Spinal cord (tissue), 9 donors: ENCODE measurements at regions not wholly inside any gene's neighbourhood (a gene's known extent, or its start where the extent isn't known, plus 50 kb on each side); places are given as distances from the start of the nearest gene placed in this dataset.

Source experiments
- DNase-seq, 6 donors: peaks; one replicate each; pipeline versions ENCODE4 v3.0.0 to v3.0.0-alpha.2; 2013 to 2015; ENCODE audit warnings: low spot score in 6 of 6, low read depth in 4 of 6
- H3K27ac ChIP-seq: one replicate; pipeline ENCODE4 v1.5.1; 2013; ENCODE audit warnings: low read depth, low read length, control low read depth
- H3K27me3 ChIP-seq: one replicate; pipeline ENCODE4 v1.6.1; 2013; ENCODE audit warnings: low read length; ENCODE audit not compliant: control insufficient read depth, insufficient read depth
- H3K36me3 ChIP-seq: one replicate; pipeline ENCODE4 v1.6.1; 2013; ENCODE audit warnings: low read length; ENCODE audit not compliant: control insufficient read depth, insufficient read depth
- H3K4me1 ChIP-seq: one replicate; pipeline ENCODE4 v1.6.1; 2013; ENCODE audit warnings: low read length; ENCODE audit not compliant: control insufficient read depth, insufficient read depth
- H3K4me3 ChIP-seq: one replicate; pipeline ENCODE4 v1.5.1; 2013; ENCODE audit warnings: low read depth, low read length, control low read depth
- H3K9me3 ChIP-seq: one replicate; pipeline ENCODE4 v1.6.1; 2013; ENCODE audit warnings: low read length; ENCODE audit not compliant: control insufficient read depth, insufficient read depth
- WGBS: methylation state at CpG from one replicate; pipeline ENCODE4 v1.1.5; 2013; ENCODE audit warnings: missing lambda C conversion rate; ENCODE audit not compliant: insufficient coverage; 5-methylcytosine and 5-hydroxymethylcytosine counted together
- donor health status: healthy.

DNA sequence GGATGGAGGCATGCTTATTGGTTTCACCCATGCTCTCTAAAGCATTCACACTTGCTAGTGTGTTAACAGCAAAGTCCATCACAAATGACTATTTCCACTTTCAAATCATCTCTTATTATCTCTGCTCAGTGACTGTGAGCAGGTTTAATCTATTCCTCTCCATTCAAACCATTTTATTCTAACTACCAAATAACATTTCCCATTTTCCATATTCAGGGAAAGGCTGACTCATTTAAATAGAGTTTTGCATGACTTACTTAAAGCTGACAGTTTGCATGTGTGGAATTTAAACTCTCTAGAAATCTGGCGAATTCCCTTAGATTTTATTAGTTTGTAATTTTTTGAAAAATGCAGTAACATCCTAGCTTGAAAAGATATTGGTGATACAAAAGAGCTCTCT, 615.7 kb upstream of the LRRC4C start:
- no peaks in the 10 kb centered on the region for H3K27me3 ChIP-seq
- no peak overlapping the region for H3K27ac ChIP-seq
- WGBS: no CpG with 5 or more reads among the region's 1 CpG
- H3K9me3 ChIP-seq: no peaks in the 10 kb centered on the region
- H3K36me3 ChIP-seq: no peaks in the 10 kb centered on the region
- H3K4me3 ChIP-seq: no peak overlapping the region
- DNase-seq: peak in 1 of 6 donors; percentile 22
- H3K4me1 ChIP-seq: no peaks in the 10 kb centered on the region

GRCh38 chr11:42077794-42078193, 618.3 kb upstream of the LRRC4C start:
- DNase-seq: no peak
- WGBS: 100% methylated on average over 1 of the region's 1 CpG

GRCh38 chr11:42085736-42086135, 626.3 kb upstream of the LRRC4C start:
- no peak for DNase-seq
- WGBS: 60% methylated on average over 1 of the region's 4 CpGs
- H3K27ac ChIP-seq: no peak overlapping the region

More at GRCh38 chr11:42077794-42078193, 618.3 kb upstream of the LRRC4C start:
- no peaks in the 10 kb centered on the region for H3K4me1 ChIP-seq
- H3K36me3 ChIP-seq: no peaks in the 10 kb centered on the region
- H3K9me3 ChIP-seq: no peaks in the 10 kb centered on the region
- H3K27me3 ChIP-seq: no peaks in the 10 kb centered on the region
- H3K27ac ChIP-seq: no peak overlapping the region
- H3K4me3 ChIP-seq: no peak overlapping the region

GRCh38 chr11:42093541-42093940, 634.1 kb upstream of the LRRC4C start:
- Histone ChIP-seq H3K27me3 (no peaks in the 10 kb centered on the region), H3K9me3 (peaks cover 2% of the 10 kb centered on the region), H3K4me1 (no peaks in the 10 kb centered on the region), H3K4me3 (no peak overlapping the region), H3K27ac (no peak overlapping the region), H3K36me3 (no peaks in the 10 kb centered on the region)
- DNase-seq: no peak
- WGBS: no CpG with 5 or more reads among the region's 3 CpGs

More at GRCh38 chr11:42085736-42086135, 626.3 kb upstream of the LRRC4C start:
- Histone ChIP-seq H3K9me3 (no peaks in the 10 kb centered on the region), H3K4me1 (no peaks in the 10 kb centered on the region), H3K36me3 (no peaks in the 10 kb centered on the region), H3K4me3 (no peak overlapping the region), H3K27me3 (no peaks in the 10 kb centered on the region)

DNA sequence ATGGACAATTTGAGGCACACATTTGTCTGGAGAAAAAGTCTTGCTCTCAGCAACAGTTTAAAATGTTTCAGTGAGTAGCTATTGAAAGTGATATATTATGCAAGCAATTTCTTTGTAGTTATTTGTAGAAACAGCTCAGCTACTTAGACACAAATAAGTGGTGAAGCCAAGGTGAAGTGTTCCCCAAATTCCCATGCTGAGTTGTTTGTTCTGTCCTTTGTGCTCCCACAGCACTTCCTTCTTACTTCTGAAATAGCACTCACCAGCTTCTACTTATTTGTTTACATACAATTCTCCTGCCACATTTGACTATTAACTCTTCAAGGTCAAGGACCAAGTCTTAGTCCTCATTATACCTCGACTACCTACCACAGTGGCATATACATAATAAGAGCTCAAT, 638.6 kb upstream of the LRRC4C start:
- no CpG with 5 or more reads among the region's 1 CpG for WGBS
- Histone ChIP-seq H3K36me3 (no peaks in the 10 kb centered on the region), H3K27me3 (no peaks in the 10 kb centered on the region), H3K9me3 (peaks cover 2% of the 10 kb centered on the region), H3K27ac (no peak overlapping the region), H3K4me1 (no peaks in the 10 kb centered on the region), H3K4me3 (no peak overlapping the region)
- no peak for DNase-seq

- H3K36me3 ChIP-seq: no peaks in the 10 kb centered on the region
- no CpG with 5 or more reads among the region's 1 CpG for WGBS
- H3K4me3 ChIP-seq: no peak overlapping the region
- no peaks in the 10 kb centered on the region for H3K4me1 ChIP-seq
- DNase-seq: peak in 2 of 6 donors; percentile 6 to 83
- no peaks in the 10 kb centered on the region for H3K9me3 ChIP-seq
- no peak overlapping the region for H3K27ac ChIP-seq
- no peaks in the 10 kb centered on the region for H3K27me3 ChIP-seq
These were observed 653.4 kb upstream of the LRRC4C start for GRCh38 chr11:42112866-42113265.

DNA sequence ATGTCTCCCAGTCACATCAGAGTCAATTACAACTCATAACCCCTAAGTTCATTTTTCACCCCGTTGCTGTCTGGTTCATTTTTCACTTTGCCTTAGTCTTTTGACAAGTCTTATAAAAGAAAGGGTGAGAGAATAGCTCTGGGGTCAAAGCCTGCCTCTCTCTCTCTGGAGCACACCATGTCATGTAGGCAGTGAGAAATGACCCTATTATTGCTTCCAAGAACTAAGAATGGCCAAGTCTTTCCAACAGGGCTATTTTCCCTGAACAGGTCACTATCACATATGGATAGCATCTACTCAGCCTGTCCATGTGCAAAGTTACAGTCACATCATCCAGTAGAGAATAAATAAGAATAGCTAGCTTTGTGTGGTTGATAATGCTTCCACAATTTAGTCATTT, 655.5 kb upstream of the LRRC4C start:
- no CpG with 5 or more reads among the region's 1 CpG for WGBS
- Histone ChIP-seq H3K4me3 (no peak overlapping the region), H3K27me3 (no peaks in the 10 kb centered on the region), H3K36me3 (no peaks in the 10 kb centered on the region), H3K4me1 (no peaks in the 10 kb centered on the region), H3K27ac (no peak overlapping the region), H3K9me3 (no peaks in the 10 kb centered on the region)
- no peak for DNase-seq

DNA sequence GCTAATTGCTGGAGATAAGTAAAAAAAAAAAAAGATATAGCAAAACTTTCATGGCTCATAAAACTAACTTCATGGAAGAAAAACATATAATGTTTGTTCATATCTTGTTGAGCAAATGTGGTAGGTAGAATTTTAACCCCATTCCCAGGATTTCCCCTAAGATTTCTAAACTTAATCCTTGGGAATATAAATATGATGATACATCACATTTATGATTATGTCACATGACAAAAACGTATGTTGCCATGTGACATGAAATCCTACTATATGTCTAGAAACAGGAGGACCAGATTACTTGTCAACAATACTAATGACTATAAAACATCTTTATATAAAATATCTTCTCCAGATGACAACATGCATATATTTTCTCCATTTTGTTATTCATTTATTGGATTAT, 679.0 kb upstream of the LRRC4C start:
- no peak for DNase-seq
- H3K4me1 ChIP-seq: no peaks in the 10 kb centered on the region
- no peaks in the 10 kb centered on the region for H3K27me3 ChIP-seq
- no peaks in the 10 kb centered on the region for H3K9me3 ChIP-seq
- no peak overlapping the region for H3K27ac ChIP-seq
- H3K4me3 ChIP-seq: no peak overlapping the region
- no peaks in the 10 kb centered on the region for H3K36me3 ChIP-seq
- no CpG with 5 or more reads among the region's 1 CpG for WGBS

DNA sequence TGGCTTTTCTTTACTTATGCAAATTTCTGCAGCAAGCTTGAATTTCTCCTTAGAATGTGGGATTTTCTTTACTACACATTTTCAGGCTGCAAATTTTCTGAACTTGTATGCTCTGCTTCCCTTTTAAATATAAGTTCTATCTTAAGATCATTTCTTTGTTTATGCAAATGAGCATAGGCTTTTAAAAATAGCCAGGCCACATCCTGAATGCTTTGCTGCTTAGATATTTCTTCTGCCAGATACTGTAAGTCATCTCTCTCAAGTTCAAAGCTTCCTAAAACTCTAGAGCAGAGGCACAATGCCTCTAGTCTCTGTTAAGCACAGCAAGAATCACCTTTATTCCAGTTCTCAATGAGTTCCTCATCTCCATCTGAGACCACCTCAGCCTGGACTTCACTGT, 685.9 kb upstream of the LRRC4C start:
- Histone ChIP-seq H3K4me1 (no peaks in the 10 kb centered on the region), H3K36me3 (no peaks in the 10 kb centered on the region), H3K27me3 (no peaks in the 10 kb centered on the region), H3K4me3 (no peak overlapping the region), H3K27ac (no peak overlapping the region), H3K9me3 (peaks cover 3% of the 10 kb centered on the region)
- DNase-seq: no peak

DNA sequence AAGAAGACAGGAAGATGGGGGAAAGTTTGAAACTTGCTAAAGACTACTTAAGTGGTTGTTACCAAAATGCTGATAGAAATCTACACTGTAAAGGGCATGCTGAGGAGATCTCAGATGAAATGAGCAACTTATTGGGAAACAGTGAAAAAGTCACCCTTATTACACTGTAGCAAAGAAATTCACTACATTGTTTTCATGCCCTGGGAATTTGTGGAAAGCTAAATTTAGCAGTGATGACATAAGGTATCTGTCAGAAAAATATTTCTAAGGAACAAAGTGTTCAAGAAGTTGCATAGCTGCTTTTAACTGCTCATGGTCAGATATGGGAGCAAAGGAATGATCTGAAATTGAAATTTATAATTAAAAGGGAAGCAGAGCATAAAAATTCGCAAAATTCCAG, 702.4 kb upstream of the LRRC4C start:
- Histone ChIP-seq H3K9me3 (no peaks in the 10 kb centered on the region), H3K27me3 (no peaks in the 10 kb centered on the region), H3K4me1 (no peaks in the 10 kb centered on the region), H3K27ac (no peak overlapping the region), H3K4me3 (no peak overlapping the region), H3K36me3 (no peaks in the 10 kb centered on the region)
- 100% methylated on average over 1 of the region's 1 CpG for WGBS
- DNase-seq: no peak
